Jurkat, Clone E6-1 (cell line): ENCODE measurements at regions not wholly inside any gene's neighbourhood (a gene's known extent, or its start where the extent isn't known, plus 50 kb on each side); places are given as distances from the start of the nearest gene placed in this dataset.

Experiments used
- DNase-seq: peaks from one replicate; pipeline ENCODE4 v3.0.0-alpha.2; 2011; ENCODE audit warnings: low read depth, low spot score
- H3K4me3 ChIP-seq: 2 replicates; pipeline ENCODE4 v1.5.1; 2011; ENCODE audit warnings: mild to moderate bottlenecking, low read length, control low read depth, moderate library complexity

DNA sequence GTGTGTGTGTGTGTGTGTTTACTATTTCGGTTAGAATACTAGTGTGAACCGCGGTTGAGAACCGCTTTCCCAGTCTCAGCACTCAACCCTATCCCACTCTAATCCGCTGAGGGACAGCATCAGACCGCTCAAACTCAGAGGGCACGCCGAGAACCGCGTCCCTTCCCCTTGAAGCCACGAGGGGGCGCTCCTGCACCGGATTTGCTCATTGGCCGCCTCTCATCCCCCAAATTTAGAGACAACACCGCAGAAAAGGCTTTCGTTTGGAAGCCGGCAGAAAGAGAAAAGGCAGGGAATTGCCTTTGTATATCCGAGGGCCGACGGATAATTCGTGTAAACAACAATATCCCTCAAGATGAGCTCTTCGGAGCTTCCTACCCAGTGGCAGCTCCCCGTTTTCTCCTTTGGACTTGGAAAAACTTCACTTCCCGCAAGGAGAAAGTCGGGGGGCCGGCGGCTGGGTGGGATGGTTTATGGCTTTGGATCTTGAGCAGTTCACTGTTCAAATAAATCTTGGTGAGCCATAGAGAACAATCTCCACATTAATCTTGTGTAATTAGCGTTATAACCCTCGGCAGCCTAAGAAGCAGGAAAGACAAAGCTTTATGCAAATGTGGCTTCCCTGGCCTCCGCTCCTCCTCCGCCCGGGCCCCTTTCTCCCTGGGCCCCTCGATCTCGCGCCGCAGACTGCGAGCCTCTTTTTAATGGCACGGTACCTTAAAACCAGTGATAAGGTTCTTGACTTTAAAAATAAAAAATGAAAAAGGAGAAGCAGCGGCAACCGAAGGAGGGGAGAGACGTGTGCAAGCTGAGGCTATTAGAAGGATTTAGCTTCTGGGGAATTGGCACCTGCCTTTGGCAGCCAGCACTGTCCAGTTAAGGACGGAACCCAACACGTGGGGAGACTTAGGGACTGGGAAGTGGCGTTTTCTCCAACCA lies 296.8 kb downstream of the PARP8 start:
- H3K4me3 ChIP-seq, result peak overlapping the region; percentile 62
- DNase-seq, result peak; percentile 58

DNA sequence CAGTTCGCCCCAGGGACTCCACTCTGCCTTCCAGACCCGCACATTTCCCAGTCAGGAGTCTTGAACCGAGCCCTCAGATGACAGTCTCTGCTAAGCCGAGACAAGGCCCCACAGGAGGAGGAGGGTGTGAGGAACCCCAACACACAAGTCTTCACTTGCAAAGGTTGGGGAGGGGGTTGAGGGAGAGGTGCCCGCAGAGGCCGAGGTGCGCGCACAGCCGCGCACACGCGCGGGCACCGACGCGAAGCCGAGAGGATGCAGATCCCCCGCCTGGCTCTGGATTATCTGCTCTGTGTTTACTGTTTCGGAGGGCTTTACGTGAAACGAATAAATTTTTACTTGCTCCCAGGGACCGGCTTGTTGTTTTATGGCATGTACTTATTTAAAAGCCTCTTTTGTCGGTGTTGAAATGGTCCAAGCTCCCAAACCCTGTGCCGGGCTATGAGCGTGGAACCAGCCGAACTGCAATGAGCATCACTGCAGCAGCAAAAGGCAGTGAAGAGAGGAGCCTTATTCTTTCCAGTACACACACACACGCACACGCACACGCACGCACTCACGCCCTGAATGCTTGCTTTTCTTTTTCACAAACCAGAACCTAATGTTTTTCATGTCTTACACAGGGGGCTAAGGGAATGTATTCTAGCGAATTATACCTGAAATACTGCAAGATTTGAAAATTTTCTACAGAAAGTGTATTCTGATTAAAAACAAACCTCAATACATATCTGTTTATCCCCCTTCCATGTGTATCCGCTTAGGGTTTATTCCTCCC lies 297.7 kb downstream of the PARP8 start:
- no peak overlapping the region for H3K4me3 ChIP-seq
- DNase-seq, result no peak

DNA sequence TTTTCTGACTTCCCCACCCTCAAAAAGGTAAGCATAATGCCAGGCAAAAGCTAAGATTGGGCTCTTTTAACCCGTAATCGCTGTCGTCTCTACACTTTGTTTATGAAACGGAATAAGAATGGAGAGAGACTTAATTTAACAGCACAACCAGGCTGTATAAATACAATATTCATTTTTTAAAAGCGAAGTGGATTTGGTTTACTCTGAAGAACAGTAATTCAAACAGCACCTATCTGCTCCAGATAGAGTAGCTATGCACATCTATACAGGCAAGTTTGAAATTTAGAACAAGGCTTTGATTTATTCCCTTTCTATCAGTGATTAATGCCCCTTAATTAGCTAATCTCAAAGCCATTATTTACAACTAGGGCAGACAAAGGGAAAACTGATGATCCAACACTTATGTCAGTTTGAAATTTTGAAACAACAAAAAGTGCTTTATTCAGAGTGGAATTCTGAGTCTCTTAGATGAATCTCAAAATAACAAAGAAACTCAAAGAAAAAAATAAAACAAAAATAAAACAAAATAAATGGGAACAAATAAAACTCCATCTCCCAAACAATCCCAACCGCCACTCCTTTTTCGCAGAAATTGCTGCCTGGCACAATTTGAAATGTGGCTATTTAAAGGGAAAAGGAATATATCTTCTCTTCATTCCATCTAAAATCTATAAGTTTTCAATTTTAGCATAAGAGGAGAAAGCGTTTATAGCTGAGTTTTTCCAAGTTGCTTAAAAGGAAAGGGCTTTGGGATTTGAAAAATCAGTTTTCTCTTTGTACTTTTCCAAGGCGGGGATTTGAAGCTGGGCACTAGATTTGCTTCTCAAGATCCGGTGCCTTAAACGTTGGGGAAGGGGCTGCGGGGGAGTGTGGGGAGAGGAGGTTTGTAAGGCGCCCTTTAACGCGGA lies 298.6 kb downstream of the PARP8 start:
- DNase-seq, result no peak
- H3K4me3 ChIP-seq, result no peak overlapping the region

DNA sequence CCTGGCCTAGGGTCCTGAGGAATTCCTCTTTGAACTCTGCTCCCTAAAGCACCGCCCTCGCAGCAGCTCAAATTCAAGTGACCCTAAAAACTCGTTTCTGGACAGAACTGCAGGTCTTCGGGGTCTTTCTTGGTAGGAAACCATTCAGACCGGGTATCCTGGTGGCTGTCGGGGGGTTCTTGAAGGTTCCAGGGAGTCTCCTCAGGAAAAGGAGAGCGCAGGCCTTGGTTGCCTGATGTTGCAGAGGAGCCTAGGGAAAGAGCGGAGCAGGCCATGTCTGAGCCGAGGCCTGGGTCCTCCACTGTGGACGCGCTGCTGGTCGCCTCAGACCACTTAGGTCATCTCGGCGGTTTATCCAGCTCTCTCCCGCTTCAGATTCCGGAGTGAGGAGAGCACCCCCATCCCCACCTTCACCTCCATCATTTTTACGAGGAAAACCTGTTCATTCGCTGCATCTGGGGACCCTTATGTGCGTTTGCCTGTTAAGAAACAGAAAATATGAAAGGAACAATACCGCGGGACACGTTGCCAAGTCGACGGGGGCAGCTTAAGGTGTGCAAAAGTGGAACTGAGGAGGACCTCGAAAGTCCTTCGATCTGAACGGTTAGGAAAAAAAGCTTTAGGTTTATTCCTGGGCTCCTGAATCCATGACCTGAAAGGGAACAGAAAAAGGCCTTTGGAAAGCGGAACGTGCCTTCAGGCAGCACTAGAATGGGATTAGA lies 299.4 kb downstream of the PARP8 start:
- no peak for DNase-seq

DNA sequence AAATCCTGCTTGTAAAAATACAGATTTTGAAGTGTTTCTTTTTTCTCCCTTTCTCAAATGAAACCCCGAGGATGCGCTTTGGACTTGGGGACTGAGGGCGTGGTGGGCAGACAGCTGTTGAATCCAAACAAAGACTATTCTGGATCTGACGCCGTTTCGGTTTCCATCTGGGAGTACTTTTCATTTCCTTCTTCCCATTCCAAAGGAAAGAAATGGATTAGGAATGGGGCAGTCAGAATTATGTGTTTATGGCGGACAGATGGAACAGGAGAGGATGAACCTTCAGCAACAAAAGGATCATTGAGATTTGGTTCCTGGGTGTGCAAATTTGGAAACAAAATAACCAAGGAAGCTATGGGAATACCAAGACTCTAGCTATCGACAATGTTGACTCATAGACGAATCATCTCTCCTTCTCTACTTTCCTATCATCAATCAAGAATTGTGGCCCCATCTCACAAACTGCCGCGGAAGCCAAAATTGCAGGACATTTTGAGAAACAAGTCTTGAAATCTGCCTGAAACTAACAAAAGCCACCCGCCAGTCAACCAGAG lies 300.6 kb downstream of the PARP8 start:
- H3K4me3 ChIP-seq, result no peak overlapping the region
- no peak for DNase-seq

More for the DNA sequence above, 299.4 kb downstream of the PARP8 start:
- H3K4me3 ChIP-seq, result no peak overlapping the region

DNA sequence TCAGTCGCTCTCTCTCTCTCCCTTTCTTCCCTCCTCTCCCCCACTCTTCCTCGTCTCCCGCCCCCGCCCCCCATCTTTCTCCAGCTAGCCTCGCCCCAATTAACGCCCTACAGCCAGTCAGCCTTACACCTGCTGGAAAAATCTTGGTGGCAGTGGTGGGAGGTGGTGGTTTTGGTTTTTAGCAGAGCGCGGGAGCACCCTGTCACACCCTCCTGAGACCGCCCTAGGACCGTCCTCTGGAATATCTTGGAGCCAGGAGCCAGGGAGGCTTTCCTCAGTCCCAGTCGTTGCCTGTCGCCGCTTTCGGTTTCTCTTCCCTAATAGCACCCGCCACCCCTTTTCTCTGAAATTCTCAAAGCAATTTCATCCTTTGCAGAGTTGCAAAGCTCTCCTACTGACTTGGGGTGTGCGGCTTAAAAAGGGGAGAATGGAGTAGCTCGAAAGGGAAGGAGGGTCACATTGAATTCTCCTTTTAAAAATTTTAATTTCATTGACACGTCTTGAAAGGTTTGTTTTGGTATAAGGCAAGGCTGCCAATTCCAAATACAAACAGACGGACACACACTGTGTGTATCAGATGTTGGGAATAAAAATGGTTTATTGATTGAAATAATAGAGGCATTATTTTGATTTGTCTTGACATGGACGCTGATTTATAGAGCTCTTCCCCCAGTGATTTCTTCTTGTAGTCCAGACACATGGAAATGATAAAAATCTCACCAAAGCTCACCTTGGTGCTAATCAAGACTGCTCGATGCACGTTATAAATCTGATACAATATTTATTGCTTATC lies 301.3 kb downstream of the PARP8 start:
- DNase-seq, result no peak
- H3K4me3 ChIP-seq, result no peak overlapping the region

DNA sequence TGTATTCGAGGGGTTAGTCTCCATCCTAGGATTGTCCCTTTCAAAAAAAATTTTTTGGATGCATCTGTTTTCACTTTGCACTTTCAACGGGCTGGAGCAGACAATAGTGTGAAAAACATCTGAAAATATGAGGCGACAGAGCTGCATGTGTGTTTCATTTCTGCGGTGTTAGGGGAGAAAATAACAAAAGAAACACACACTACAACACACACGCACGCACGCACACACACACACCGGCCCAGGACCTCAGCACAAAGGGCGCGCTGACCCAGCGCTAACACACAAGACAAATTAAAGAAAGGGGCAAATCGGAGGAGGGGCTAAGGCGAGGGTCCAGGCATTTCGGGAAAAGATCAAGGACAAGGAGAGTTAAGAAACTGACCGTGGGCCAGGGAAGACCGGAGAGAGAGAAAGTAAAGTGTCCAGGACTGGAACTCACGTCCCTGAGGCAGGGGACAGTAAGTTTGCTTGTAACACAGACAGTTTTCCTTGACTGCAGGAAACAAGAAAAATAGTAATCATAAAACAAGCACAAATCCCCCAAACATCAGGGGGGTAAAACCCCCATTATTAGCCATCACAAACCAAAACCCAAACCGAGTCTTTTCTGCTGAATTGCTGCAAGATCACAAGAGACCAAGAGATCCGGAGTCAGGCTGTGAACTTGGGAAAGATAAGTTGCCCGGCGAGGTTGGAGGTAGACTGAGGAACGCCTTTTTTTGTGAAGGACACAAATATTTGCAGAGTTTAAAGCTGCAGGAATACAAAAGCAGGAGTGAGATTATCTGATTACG lies 302.1 kb downstream of the PARP8 start:
- H3K4me3 ChIP-seq, result no peak overlapping the region
- DNase-seq, result no peak

DNA sequence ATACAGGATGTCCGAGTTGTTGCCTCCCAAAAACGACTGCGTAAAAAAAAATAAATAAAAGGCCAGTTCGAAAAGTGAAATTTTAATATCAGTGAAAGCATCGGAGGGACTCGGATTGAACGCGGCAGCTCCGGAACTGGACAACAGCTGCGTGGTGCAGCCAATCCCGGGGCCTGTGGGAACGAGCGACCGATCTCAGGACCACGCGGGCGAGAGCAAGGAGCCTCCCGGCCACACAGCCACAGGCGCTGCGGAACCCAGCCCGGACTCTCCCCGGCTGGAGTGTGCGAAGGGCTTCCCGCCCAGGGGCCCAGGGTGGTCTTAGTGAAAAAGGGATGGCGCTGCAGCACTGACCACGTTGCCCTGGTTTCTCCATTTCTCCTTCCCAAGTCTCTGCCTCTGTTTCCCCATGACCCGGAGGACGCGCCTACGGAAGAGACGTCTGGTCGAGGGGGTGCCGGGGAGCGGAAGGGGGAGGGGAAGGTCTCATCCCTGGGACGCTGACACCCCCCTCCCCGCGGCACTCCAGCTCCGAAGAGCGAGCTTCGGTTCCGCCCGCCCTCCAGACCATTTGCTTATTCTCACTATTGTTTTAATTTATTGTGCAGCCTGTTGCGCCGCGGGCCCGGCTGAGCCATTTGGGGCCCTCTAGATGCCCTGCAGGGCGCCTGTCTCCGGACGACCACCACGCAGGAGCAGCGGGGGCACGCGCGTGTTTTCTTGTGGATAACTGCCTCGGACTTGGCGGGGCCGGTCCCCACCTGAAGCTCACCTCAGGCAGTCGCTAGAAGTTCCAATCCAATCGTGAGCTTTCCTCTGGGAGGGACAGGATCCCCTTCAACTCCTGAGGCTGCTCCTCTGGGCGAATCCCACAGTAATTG lies 303.0 kb downstream of the PARP8 start:
- H3K4me3 ChIP-seq, result no peak overlapping the region
- no peak for DNase-seq

DNA sequence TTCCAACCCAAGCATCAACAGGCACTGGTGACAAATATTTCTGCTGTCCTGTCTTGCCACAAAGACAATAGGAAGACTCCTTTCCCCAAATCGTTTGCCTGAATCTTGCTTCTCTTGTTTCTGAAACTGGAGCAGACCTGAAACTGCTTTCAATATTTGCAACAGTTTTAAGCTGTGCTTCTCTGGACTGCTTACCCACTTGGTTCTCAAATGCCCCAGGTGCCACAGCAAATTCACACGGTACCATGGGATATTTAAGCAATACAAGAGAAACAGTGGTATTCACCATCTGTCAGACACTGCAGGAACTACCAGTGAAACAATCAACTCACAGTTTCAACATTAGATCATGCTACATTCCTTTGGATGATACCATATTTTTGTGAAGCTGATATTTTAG lies 309.4 kb downstream of the PARP8 start:
- DNase-seq, result no peak
- H3K4me3 ChIP-seq, result no peak overlapping the region

DNA sequence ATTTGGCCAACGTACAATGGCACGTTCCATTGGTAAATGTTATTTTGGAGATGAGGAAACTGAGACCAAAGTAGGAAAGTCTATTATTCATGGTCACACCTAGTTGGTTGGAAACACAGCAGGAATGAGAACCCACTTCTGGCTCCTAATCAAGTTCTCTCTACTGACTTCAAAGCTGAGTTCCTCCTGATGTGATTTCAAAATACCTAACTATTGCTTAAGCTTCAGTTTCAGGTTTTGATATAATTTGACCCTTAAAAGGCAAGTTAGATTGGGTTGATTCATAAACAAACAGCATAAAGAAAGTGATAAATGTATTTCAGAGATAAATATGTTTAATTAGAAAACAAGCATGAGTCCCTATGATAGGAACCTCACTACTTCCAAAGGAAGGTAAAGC lies 312.5 kb downstream of the PARP8 start:
- no peak for DNase-seq
- H3K4me3 ChIP-seq, result no peak overlapping the region

DNA sequence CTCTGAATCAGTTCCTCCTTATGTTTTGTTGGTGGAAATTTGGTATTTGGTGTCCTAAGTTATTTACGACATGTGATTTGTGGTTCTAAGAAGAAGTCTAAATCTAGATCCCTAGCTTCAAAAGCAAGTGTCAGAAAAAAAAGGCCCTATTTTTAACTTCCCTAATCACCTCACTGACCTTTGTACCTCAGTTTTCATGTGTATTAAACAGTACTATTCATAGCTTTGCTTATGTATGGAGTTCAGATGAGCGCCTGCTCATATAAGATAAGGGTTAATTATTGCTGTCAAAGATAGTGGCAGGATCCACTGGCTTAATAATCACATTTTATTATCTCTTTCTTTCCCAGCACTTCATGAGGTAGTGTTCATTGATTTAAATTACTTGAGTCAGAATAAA lies 318.2 kb downstream of the PARP8 start:
- H3K4me3 ChIP-seq, result no peak overlapping the region
- DNase-seq, result no peak

DNA sequence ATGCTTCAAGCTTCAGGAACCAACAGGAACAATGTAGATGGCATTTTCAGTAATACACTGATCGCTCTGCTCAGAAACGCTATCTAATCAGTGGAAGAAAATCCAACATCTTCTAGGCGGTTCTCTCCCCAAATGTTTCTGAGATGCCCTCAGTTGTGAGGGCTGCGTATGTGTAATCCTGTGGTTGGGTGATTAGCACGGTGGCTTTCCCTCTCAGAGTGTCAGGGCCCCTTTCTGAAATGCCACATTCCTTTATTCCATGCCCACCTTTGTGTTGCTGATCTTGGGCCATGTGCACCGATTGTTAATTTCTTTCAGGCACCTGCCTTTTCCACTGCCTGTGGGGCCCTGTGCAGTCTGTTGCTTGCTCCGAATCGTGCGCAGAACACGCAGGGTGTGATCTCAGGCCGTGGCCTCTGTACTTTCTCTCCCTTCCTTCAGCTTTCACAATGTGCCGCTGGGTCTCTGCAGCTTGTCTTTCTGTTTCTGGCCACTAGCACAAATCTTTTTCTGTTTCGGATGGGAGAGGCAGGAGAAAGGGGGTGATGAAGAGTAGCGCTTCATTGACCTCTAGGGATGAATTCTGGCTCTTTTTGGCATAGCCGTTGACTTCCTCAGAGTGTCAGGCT lies 324.0 kb downstream of the PARP8 start:
- H3K4me3 ChIP-seq, result no peak overlapping the region
- no peak for DNase-seq

DNA sequence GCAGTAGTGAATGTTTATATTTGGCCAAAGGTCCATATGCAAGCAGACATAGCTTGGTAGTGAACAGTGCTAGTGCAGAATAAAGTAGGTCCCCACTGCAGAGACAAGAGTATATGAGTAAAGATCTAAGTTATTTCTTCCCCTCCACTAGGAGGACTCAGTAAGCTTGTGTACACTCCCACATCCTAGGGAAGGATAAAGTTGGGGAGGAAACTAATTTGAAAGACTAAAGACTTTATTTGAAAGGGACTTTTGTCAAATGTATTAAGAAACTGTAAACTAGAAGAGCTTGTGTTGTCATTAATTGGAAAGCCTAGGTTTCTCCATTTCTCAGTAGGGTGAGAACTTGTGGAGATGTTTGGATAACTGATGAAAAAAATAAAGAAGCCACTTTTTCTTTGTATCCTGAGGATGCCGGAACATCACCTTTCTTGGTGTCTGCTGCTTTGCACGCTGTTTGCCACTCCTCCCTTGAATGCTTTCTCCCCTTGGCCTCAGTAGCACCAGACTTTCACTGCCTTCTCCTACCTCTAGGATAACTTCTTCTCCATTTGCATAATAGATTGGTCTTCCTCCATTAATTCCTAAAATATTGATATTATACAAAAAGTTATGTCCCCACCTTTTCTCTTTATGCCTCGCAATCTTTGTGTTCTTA lies 329.0 kb downstream of the PARP8 start:
- H3K4me3 ChIP-seq, result no peak overlapping the region
- DNase-seq, result no peak

DNA sequence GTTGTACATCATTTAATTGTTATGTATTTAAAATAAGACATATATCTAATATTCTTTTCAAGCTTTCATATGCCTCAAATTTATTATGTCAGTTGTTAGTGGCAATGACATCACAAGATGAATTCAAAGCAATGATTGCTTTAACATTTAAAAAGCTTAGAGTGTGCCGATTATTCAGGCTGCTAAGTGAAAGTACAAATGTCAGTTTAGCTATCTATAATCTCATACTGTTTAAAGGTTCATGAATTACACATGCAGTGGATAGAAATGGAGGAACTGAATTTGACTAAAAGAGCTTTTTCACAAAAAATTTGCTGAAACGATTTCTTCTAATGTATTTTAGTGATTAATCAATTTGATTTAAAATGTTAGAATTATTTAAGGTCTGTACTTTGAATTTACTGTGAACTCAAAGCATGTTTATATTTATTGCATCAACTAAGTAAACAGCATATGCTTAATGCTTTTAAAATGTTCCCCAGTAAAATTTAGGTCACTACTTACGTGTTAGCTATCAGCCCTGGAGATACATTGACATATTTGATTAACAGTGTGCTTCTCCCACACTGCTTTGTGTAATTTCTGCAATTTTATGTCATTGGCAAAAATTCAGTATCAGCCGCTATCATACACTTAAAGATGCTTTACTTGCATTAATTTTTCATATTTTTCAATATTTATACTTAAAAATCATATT lies 334.9 kb downstream of the PARP8 start:
- no peak for DNase-seq
- H3K4me3 ChIP-seq, result no peak overlapping the region

DNA sequence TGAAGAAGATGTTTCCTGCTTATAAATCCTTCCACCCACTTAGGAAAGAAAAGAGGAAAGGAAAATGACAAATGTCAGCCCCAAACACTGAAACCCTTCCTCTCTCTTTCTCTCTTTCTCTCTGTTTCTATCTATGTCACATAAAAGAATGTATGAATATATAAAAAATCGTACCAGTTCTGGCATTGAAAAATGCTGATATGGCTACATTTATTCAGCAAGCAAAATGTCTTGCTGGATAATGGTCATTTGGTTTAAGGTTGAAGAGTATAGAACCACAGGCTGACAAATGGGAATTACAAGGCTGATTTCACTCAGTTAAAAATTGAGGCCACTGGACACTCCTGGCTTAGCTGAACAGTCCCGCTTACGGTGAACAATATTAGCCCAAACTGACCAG lies 335.9 kb downstream of the PARP8 start:
- no peak overlapping the region for H3K4me3 ChIP-seq
- DNase-seq, result no peak
